HCT116 (cell line): ENCODE measurements at regions not wholly inside any gene's neighbourhood (a gene's known extent, or its start where the extent isn't known, plus 50 kb on each side); places are given as distances from the start of the nearest gene placed in this dataset.

Experiments
- ATAC-seq: fragments of 200-7000 bp; cut with Tn5 transposase; 2 replicates; pipeline ENCODE4 v1.9.1; 2020; ENCODE audit warnings: mild to moderate bottlenecking, moderate library complexity
- BruUV-seq: library from RNA; stranded (reverse); fragments of 400-500 nt; replicated peaks from 2 replicates; lab custom pipeline; 2021; lab: Mats Ljungman, UMichigan
- CTCF ChIA-PET: fragments of 300-600 bp; sonication (Branson Sonifier 250); formaldehyde crosslinking; loops from one replicate; lab custom pipeline; 2021; ENCODE audit warnings: antibody characterized with exemption; lab: Charles Lee
- POLR2A ChIA-PET: fragments of 300-600, 350-600 bp; sonication (Branson Sonifier 250); formaldehyde crosslinking; loops from one replicate; lab custom pipeline; 2021; ENCODE audit warnings: antibody characterized with exemption; lab: Charles Lee
- RAD21 ChIA-PET, 2 experiments: fragments of 300-600 bp; sonication (Branson Sonifier 250); formaldehyde crosslinking; loops; one replicate each; lab custom pipeline; 2023; ENCODE audit warnings: low total read pairs in 2 of 2; ENCODE audit not compliant: uncharacterized antibody in 2 of 2, unreplicated experiment in 2 of 2, low non-redundant PET in 1 of 2; lab: Charles Lee
- DNase-seq: peaks from one replicate; pipeline ENCODE4 v3.0.0-alpha.2; 2010; ENCODE audit warnings: low read depth, low spot score
- H2AFZ ChIP-seq: fragments of 200-600 bp; shearing (Covaris generic), sonication (generic); 2 replicates; pipeline ENCODE4 v1.6.1; 2017; ENCODE audit warnings: low read depth, mixed run types, mixed read lengths, antibody characterized with exemption, low read length; ENCODE audit not compliant: poor library complexity, severe bottlenecking
- H3K27ac ChIP-seq: 2 replicates; pipeline ENCODE4 v1.5.1; 2012; ENCODE audit warnings: low read depth, low read length
- H3K27me3 ChIP-seq: fragments of 200-600 bp; sonication (generic); 2 replicates; pipeline ENCODE4 v1.6.1; 2016; ENCODE audit warnings: mixed run types, low read length, mixed read lengths; ENCODE audit not compliant: insufficient read depth
- H3K36me3 ChIP-seq, 2 experiments: fragments of 200-500 bp in 1 of 2; fragments of 200-600 bp in 1 of 2; sonication (Bioruptor generic) in 1 of 2; sonication (generic) in 1 of 2; 2 replicates each; pipeline versions ENCODE4 v1.5.1 to v1.6.1; 2014 to 2016; ENCODE audit warnings: low read length in 2 of 2, inconsistent platforms in 1 of 2, mixed read lengths in 1 of 2, mixed run types in 1 of 2; ENCODE audit not compliant: insufficient read depth in 2 of 2, control insufficient read depth in 1 of 2
- H3K4me1 ChIP-seq, 2 experiments: fragments of 200-600 bp in 1 of 2; sonication (generic) in 1 of 2; 2 replicates each; pipeline versions ENCODE4 v1.5.1 to v1.6.1; 2012 to 2017; ENCODE audit warnings: low read length in 2 of 2, inconsistent platforms in 1 of 2, mild to moderate bottlenecking in 1 of 2, mixed read lengths in 1 of 2, mixed run types in 1 of 2, moderate library complexity in 1 of 2; ENCODE audit not compliant: insufficient read depth in 2 of 2, control insufficient read depth in 1 of 2
- H3K4me2 ChIP-seq: fragments of 200-600 bp; sonication (generic); 2 replicates; pipeline ENCODE4 v1.6.1; 2017; ENCODE audit warnings: mixed run types, low read length, mixed read lengths
- H3K4me3 ChIP-seq, 2 experiments: fragments of 200-600 bp in 1 of 2; sonication (generic) in 1 of 2; replicated peaks in 1 of 2; 2 replicates each; pipeline ENCODE4 v1.5.1; 2011 to 2016; ENCODE audit warnings: low read length in 2 of 2, control low read depth in 1 of 2, low read depth in 1 of 2, mild to moderate bottlenecking in 1 of 2, mixed read lengths in 1 of 2, mixed run types in 1 of 2
- H3K79me2 ChIP-seq: fragments of 200-600 bp; sonication (generic); 2 replicates; pipeline ENCODE4 v1.6.1; 2017; ENCODE audit warnings: mild to moderate bottlenecking, mixed run types, low read length, moderate library complexity, mixed read lengths; ENCODE audit not compliant: insufficient read depth
- H3K9ac ChIP-seq: fragments of 200-600 bp; sonication (generic); 2 replicates; pipeline ENCODE4 v1.6.1; 2016; ENCODE audit warnings: low read length, mixed read lengths
- H3K9me2 ChIP-seq: fragments of 200-600 bp; sonication (generic), shearing (Covaris generic); 2 replicates; pipeline ENCODE4 v1.6.1; 2017; ENCODE audit warnings: mixed run types, mild to moderate bottlenecking, moderate library complexity; ENCODE audit not compliant: insufficient read depth
- H3K9me3 ChIP-seq, 2 experiments: fragments of 200-500 bp in 1 of 2; fragments of 200-600 bp in 1 of 2; sonication (Bioruptor generic) in 1 of 2; sonication (generic) in 1 of 2; 2 replicates each; pipeline ENCODE4 v1.6.1; 2014 to 2017; ENCODE audit warnings: low read length in 2 of 2, mixed read lengths in 2 of 2, inconsistent platforms in 1 of 2, low read depth in 1 of 2, mild to moderate bottlenecking in 1 of 2, mixed run types in 1 of 2, moderate library complexity in 1 of 2; ENCODE audit not compliant: control insufficient read depth in 1 of 2, insufficient read depth in 1 of 2
- H4K20me1 ChIP-seq: fragments of 200-600 bp; sonication (generic), shearing (Covaris generic); 2 replicates; pipeline ENCODE4 v1.6.1; 2017; ENCODE audit warnings: mixed run types, mild to moderate bottlenecking, moderate library complexity; ENCODE audit not compliant: insufficient read depth
- CBX3 ChIP-seq: IDR thresholded peaks from 2 replicates; pipeline ENCODE4 v1.6.1; 2012; ENCODE audit warnings: low read depth
- CEBPB ChIP-seq: IDR thresholded peaks from 2 replicates; pipeline ENCODE4 v1.6.1; 2012; ENCODE audit warnings: low read depth
- CTCF ChIP-seq, 3 experiments: fragments of 200-600 bp in 1 of 3; sonication (generic) in 1 of 3; IDR thresholded peaks in 2 of 3; conservative IDR thresholded peaks in 1 of 3; 2 replicates each; pipeline ENCODE4 v1.5.1; 2012 to 2017; ENCODE audit warnings: low read depth in 2 of 3, low read length in 2 of 3, antibody characterized with exemption in 1 of 3, borderline replicate concordance in 1 of 3, control low read depth in 1 of 3, mild to moderate bottlenecking in 1 of 3, mixed read lengths in 1 of 3, mixed run types in 1 of 3, moderate library complexity in 1 of 3; ENCODE audit not compliant: insufficient read depth in 1 of 3
- EGR1 ChIP-seq: IDR thresholded peaks from 2 replicates; pipeline ENCODE4 v1.6.1; 2012; ENCODE audit warnings: low read depth
- EZH2phosphoT487 ChIP-seq: fragments of 200-600 bp; IDR thresholded peaks from 2 replicates; pipeline ENCODE4 v1.6.1; 2018; ENCODE audit warnings: antibody characterized with exemption, borderline replicate concordance
- FOSL1 ChIP-seq: IDR thresholded peaks from 2 replicates; pipeline ENCODE4 v1.6.1; 2012; ENCODE audit warnings: low read depth
- JUND ChIP-seq: IDR thresholded peaks from 2 replicates; pipeline ENCODE4 v1.6.1; 2012
- RAD21 ChIP-seq: IDR thresholded peaks from 2 replicates; pipeline ENCODE4 v1.6.1; 2012; ENCODE audit warnings: low read depth, mild to moderate bottlenecking
- REST ChIP-seq: IDR thresholded peaks from 2 replicates; pipeline ENCODE4 v1.6.1; 2012; ENCODE audit warnings: low read depth
- SIN3A ChIP-seq: IDR thresholded peaks from 2 replicates; pipeline ENCODE4 v1.6.1; 2012; ENCODE audit warnings: low read depth
- SP1 ChIP-seq: IDR thresholded peaks from 2 replicates; pipeline ENCODE4 v1.6.1; 2012; ENCODE audit warnings: low read depth
- SRF ChIP-seq: IDR thresholded peaks from 2 replicates; pipeline ENCODE4 v1.6.1; 2012; ENCODE audit warnings: low read depth
- YY1 ChIP-seq: IDR thresholded peaks from 2 replicates; pipeline ENCODE4 v1.6.1; 2011; ENCODE audit warnings: low read length, low read depth, moderate library complexity, mild to moderate bottlenecking; ENCODE audit not compliant: insufficient replicate concordance; ENCODE audit errors: extremely low read depth
- ZBTB33 ChIP-seq: IDR thresholded peaks from 2 replicates; pipeline ENCODE4 v1.6.1; 2011; ENCODE audit warnings: mild to moderate bottlenecking, low read length, moderate library complexity; ENCODE audit not compliant: insufficient replicate concordance; ENCODE audit errors: extremely low read depth
- ZFX ChIP-seq: fragments of 450-650 bp; IDR thresholded peaks from 2 replicates; pipeline ENCODE4 v1.6.1; 2017
- intact Hi-C: fragments of 100-400 bp; cut with micrococcal nuclease; formaldehyde crosslinking; loops from 2 replicates; pipeline ENCODE4 v1.10.0; 2022

- ChIA-PET CTCF (no interaction called here), POLR2A (no interaction called here)
- intact Hi-C loops = no loop called here
Observed at GRCh38 chr2:18122544-18123210, 244.2 kb downstream of the KCNS3 start.

More at GRCh38 chr2:18122544-18123210, 244.2 kb downstream of the KCNS3 start:
- TF ChIP-seq REST (no peak), CEBPB (no peak), SIN3A (no peak), ZBTB33 (no peak), CTCF (IDR thresholded peaks at IDR 0.05 in 2 of 3, conservative IDR thresholded peaks at IDR 0.05 in 1 of 3; ENCODE audit: borderline replicate concordance in 1 of 3, insufficient read depth in 1 of 3, low read depth in 2 of 3, low read length in 2 of 3) (no peak), SP1 (no peak), EZH2phosphoT487 (no peak), FOSL1 (no peak), ZFX (no peak), YY1 (no peak), RAD21 (no peak), SRF (no peak), CBX3 (no peak), JUND (no peak), EGR1 (no peak)
- TF ChIP-seq, all 23 proteins: peak for 0
- H3K36me3 ChIP-seq = no peaks in the 10 kb centered on the region
- no peak overlapping the region for H3K27ac ChIP-seq
- H3K27me3 ChIP-seq = 0 out of 2 replicates have a peak, but pooled peaks cover 29% of the 10 kb centered on the region
- no peak for DNase-seq
- ATAC-seq = no peak
- H3K9ac ChIP-seq = no peak overlapping the region
- H3K9me3 ChIP-seq = no peaks in the 10 kb centered on the region
- H3K9me2 ChIP-seq = no peaks in the 10 kb centered on the region
- H4K20me1 ChIP-seq = no peaks in the 10 kb centered on the region
- H2AFZ ChIP-seq = no peak overlapping the region
- H3K79me2 ChIP-seq = no peaks in the 10 kb centered on the region
- H3K4me3 ChIP-seq = no peak overlapping the region
- BruUV-seq = no TSS peak
- H3K4me1 ChIP-seq = no peaks in the 10 kb centered on the region
- H3K4me2 ChIP-seq = no peak overlapping the region
- RAD21 ChIA-PET = no interaction called here
